ENCODE measurements at regions not wholly inside any gene's neighbourhood (a gene's known extent, or its start where the extent isn't known, plus 50 kb on each side); places are given as distances from the start of the nearest gene placed in this dataset.

DNA sequence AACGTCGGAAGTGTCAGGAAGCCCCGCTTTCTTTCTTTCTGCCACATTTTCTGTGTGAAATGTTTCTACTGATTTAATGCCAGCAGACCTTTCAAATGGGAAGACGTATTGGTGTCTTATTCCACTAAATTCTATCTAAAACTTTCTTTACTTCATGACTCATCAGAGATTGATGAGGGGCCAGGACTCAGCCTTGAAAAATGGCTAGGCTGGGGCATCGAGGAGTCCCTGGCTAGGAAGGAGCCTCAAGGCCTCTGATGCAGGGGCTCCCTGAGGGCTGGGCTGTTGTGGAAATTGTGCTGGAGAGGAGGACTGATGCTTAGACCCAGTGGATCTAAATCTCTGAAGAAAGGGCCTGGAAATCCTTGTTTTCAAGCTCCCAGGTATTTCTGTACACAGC, 192.8 kb upstream of the PDE10A start:
- TF ChIP-seq EZH2phosphoT487 (IDR thresholded peaks at IDR 0.05; ENCODE audit: insufficient read depth, low read depth) (no peak), EZH2 (IDR thresholded peaks at IDR 0.05; ENCODE audit: insufficient read depth, poor library complexity, severe bottlenecking) (no peak)
